DND-41 (cell line): ENCODE measurements at regions not wholly inside any gene's neighbourhood (a gene's known extent, or its start where the extent isn't known, plus 50 kb on each side); places are given as distances from the start of the nearest gene placed in this dataset.
"Not testable (repeated sequence)": the region's sequence is repeated elsewhere in the genome, so short reads cannot be mapped to it uniquely, and the experiment has no call there.

ENCODE experiments used
- ATAC-seq: fragments of 200-7000 bp; cut with Tn5 transposase; 3 replicates; pipeline ENCODE4 v1.9.1; 2021; ENCODE audit warnings: low read depth; ENCODE audit not compliant: insufficient read depth
- DNase-seq: peaks from one replicate; pipeline ENCODE4 v3.0.0-alpha.2; 2020
- H2AFZ ChIP-seq: 2 replicates; pipeline ENCODE4 v1.6.0; 2012; ENCODE audit warnings: low read depth, low read length
- H3K27ac ChIP-seq: 2 replicates; pipeline ENCODE4 v1.5.1; 2012; ENCODE audit warnings: low read length, inconsistent platforms
- H3K27me3 ChIP-seq: fragments of 200-600 bp; sonication (generic); 2 replicates; pipeline ENCODE4 v1.6.0; 2012; ENCODE audit warnings: low read length, mild to moderate bottlenecking, inconsistent platforms; ENCODE audit not compliant: insufficient read depth, poor library complexity
- H3K36me3 ChIP-seq: 2 replicates; pipeline ENCODE4 v1.5.1; 2012; ENCODE audit warnings: low read length, inconsistent platforms; ENCODE audit not compliant: insufficient read depth
- H3K4me1 ChIP-seq: 2 replicates; pipeline ENCODE4 v1.5.1; 2012; ENCODE audit warnings: mild to moderate bottlenecking, low read length; ENCODE audit not compliant: insufficient read depth
- H3K4me2 ChIP-seq: 2 replicates; pipeline ENCODE4 v1.6.0; 2012; ENCODE audit warnings: mild to moderate bottlenecking, moderate library complexity, low read length, inconsistent platforms; ENCODE audit not compliant: insufficient read depth
- H3K4me3 ChIP-seq, 2 experiments: fragments of 200-600 bp in 1 of 2; shearing (Covaris generic) in 1 of 2; 2 replicates each; pipeline ENCODE4 v1.5.1; 2012 to 2016; ENCODE audit warnings: inconsistent platforms in 2 of 2, low read length in 2 of 2, mild to moderate bottlenecking in 2 of 2, low read depth in 1 of 2, moderate library complexity in 1 of 2
- H3K79me2 ChIP-seq: 2 replicates; pipeline ENCODE4 v1.6.0; 2012; ENCODE audit warnings: low read length, inconsistent platforms; ENCODE audit not compliant: insufficient read depth
- H3K9ac ChIP-seq: 2 replicates; pipeline ENCODE4 v1.6.0; 2012; ENCODE audit warnings: low read depth, mild to moderate bottlenecking, inconsistent platforms, low read length, moderate library complexity
- H3K9me3 ChIP-seq: 2 replicates; pipeline ENCODE4 v1.5.1; 2012; ENCODE audit warnings: low read length, moderate library complexity, mild to moderate bottlenecking, inconsistent platforms; ENCODE audit not compliant: insufficient read depth, severe bottlenecking
- H4K20me1 ChIP-seq: 2 replicates; pipeline ENCODE4 v1.6.0; 2012; ENCODE audit warnings: low read length; ENCODE audit not compliant: insufficient read depth
- EZH2 ChIP-seq: IDR thresholded peaks from 3 replicates; pipeline ENCODE4 v1.6.1; 2012; ENCODE audit warnings: borderline replicate concordance, low read depth, mild to moderate bottlenecking, moderate library complexity, low read length, inconsistent platforms; ENCODE audit not compliant: severe bottlenecking
- TF ChIP-seq, protein P1 (sequence below): IDR thresholded peaks from 2 replicates; pipeline ENCODE4 v1.5.1; 2012; ENCODE audit warnings: borderline replicate concordance, low read length, moderate library complexity, mild to moderate bottlenecking; ENCODE audit not compliant: poor library complexity, severe bottlenecking; ENCODE audit errors: extremely low read depth

DNA sequence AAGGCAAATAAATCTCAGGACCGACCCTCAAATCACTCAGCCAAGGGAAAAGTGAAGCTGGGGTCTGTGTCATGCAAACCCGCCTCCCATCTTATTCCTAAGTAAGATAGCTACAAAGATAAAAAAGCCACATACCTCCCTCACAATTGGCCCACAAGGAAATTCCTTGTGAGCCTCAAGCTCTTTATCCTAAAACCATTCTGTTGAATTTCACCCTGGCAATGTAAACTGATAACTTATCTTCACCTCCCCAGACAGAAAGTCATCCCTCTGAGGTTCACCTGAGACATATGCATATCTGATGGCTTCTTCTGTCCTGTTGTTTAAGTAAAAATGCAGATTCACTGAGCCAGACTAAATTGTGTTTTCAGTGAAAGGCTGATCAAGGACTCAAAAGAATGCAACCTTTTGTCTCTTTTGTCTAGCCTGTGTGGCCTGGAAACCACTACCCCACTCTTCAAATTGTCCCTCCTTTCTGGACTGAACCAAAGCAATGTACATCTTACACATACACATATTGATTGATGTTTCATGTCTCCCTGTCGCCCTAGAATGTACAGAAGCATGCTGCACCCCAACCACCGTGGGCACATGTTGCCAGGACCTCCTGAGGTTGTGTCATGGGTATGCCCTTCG, 91.3 kb downstream of the MFAP3L start:
- no peak for DNase-seq
- H3K27ac ChIP-seq, result no peak overlapping the region
- H3K79me2 ChIP-seq, result no peaks in the 10 kb centered on the region
- H3K9ac ChIP-seq, result no peak overlapping the region
- no peaks in the 10 kb centered on the region for H3K9me3 ChIP-seq
- H3K4me3 ChIP-seq, result no peak overlapping the region
- no peak overlapping the region for H2AFZ ChIP-seq
- H3K27me3 ChIP-seq, result no peaks in the 10 kb centered on the region
- no peaks in the 10 kb centered on the region for H4K20me1 ChIP-seq
- TF ChIP-seq EZH2, result no peak
- TF ChIP-seq, protein P1, sequence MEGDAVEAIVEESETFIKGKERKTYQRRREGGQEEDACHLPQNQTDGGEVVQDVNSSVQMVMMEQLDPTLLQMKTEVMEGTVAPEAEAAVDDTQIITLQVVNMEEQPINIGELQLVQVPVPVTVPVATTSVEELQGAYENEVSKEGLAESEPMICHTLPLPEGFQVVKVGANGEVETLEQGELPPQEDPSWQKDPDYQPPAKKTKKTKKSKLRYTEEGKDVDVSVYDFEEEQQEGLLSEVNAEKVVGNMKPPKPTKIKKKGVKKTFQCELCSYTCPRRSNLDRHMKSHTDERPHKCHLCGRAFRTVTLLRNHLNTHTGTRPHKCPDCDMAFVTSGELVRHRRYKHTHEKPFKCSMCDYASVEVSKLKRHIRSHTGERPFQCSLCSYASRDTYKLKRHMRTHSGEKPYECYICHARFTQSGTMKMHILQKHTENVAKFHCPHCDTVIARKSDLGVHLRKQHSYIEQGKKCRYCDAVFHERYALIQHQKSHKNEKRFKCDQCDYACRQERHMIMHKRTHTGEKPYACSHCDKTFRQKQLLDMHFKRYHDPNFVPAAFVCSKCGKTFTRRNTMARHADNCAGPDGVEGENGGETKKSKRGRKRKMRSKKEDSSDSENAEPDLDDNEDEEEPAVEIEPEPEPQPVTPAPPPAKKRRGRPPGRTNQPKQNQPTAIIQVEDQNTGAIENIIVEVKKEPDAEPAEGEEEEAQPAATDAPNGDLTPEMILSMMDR, result no peak
- H3K4me1 ChIP-seq, result no peaks in the 10 kb centered on the region
- no peak for ATAC-seq
- no peaks in the 10 kb centered on the region for H3K36me3 ChIP-seq
- no peak overlapping the region for H3K4me2 ChIP-seq

DNA sequence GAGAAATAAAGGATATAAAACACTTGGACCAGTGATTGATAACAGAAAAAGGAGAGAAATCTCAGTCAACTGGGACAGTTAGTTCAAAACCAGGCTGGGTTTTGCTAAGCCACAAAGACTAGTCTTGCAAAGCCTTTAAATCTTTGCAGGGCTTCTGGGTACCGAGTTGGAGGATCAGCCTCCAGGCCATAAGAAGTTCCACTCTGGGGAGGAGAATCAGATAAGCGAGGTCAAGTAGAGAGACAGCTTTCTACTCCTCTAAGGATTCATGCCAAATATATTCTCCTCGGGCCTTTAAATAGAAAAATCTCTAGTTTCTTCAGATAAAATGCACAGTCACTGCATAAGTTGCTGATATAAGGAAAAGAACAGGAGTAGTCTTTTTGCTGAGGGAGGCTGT, 92.7 kb downstream of the MFAP3L start:
- no peak overlapping the region for H3K4me2 ChIP-seq
- H3K27me3 ChIP-seq, result no peaks in the 10 kb centered on the region
- H3K4me1 ChIP-seq, result no peaks in the 10 kb centered on the region
- no peaks in the 10 kb centered on the region for H4K20me1 ChIP-seq
- no peak overlapping the region for H3K27ac ChIP-seq
- no peak overlapping the region for H3K9ac ChIP-seq
- TF ChIP-seq, protein P1, result no peak
- no peak for TF ChIP-seq EZH2
- no peaks in the 10 kb centered on the region for H3K9me3 ChIP-seq
- DNase-seq (no peak), ATAC-seq (no peak)
- no peak overlapping the region for H3K4me3 ChIP-seq
- no peaks in the 10 kb centered on the region for H3K36me3 ChIP-seq
- no peak overlapping the region for H2AFZ ChIP-seq
- no peaks in the 10 kb centered on the region for H3K79me2 ChIP-seq

DNA sequence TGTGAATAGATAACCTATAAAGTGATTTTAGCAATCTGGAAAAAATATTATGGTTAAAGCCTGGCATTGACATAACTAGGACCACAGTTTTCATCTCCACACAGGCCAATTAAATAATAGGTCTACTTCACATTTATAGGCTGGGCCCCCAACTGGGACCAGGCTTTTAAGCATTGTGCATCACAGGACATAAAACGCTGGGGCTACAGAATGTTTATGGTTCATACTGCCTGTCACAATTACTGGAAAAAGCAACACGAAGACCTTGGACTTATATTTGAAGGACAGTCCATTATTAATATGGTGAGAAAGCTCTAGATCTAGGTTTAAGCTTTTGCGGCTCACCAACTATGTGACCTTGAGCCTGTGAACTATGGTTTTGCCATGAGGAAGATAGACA, 94.2 kb downstream of the MFAP3L start:
- no peaks in the 10 kb centered on the region for H3K79me2 ChIP-seq
- H3K9me3 ChIP-seq, result no peaks in the 10 kb centered on the region
- H3K27me3 ChIP-seq, result no peaks in the 10 kb centered on the region
- no peak overlapping the region for H3K27ac ChIP-seq
- no peaks in the 10 kb centered on the region for H3K4me1 ChIP-seq
- TF ChIP-seq EZH2, result no peak
- TF ChIP-seq, protein P1, result no peak
- ATAC-seq, result no peak
- H3K4me3 ChIP-seq, result no peak overlapping the region
- H3K36me3 ChIP-seq, result no peaks in the 10 kb centered on the region
- H3K9ac ChIP-seq, result no peak overlapping the region
- H3K4me2 ChIP-seq, result no peak overlapping the region
- DNase-seq, result no peak
- H2AFZ ChIP-seq, result no peak overlapping the region
- H4K20me1 ChIP-seq, result no peaks in the 10 kb centered on the region

DNA sequence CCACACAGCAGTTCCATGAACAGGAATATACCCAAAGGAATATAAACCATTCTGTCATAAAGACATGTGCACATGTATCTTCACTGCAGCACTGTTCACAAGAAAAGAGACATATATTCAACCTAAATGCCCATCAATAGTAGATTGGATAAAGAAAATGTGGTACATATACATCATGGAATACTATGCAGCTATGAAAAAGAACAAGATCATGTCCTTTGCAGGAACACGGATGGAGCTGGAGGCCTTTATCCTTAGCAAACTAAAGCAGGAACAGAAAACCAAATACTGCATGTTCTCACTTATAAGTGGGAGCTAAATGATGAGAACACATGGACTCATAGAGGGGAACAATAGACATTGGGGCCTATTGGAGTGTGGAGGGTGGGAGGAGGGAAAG, 95.4 kb downstream of the MFAP3L start:
- H3K27me3 ChIP-seq, H3K9ac ChIP-seq, ATAC-seq, H3K27ac ChIP-seq, H3K4me1 ChIP-seq, H3K9me3 ChIP-seq, H4K20me1 ChIP-seq, DNase-seq, H3K79me2 ChIP-seq, H3K36me3 ChIP-seq, H3K4me2 ChIP-seq, H2AFZ ChIP-seq, H3K4me3 ChIP-seq: not testable (repeated sequence)
